HG02870 (cell line): ENCODE measurements at regions not wholly inside any gene's neighbourhood (a gene's known extent, or its start where the extent isn't known, plus 50 kb on each side); places are given as distances from the start of the nearest gene placed in this dataset.
"Not testable (repeated sequence)": the region's sequence is repeated elsewhere in the genome, so short reads cannot be mapped to it uniquely, and the experiment has no call there.

ENCODE experiments used
- ATAC-seq: cut with Tn5 transposase; IDR thresholded peaks from one replicate; pipeline ENCODE4 v1.9.1; 2021; ENCODE audit warnings: mild to moderate bottlenecking, moderate library complexity; ENCODE audit not compliant: unreplicated experiment

- ATAC-seq = no peak
Observed at GRCh38 chr17:53635444-53635843, 187.3 kb upstream of the KIF2B start.

GRCh38 chr17:53633856-53634255 is 188.9 kb upstream of the KIF2B start:
- no peak for ATAC-seq

GRCh38 chr17:53631486-53631885 is 191.2 kb upstream of the KIF2B start:
- ATAC-seq = no peak

- ATAC-seq = no peak
Observed at GRCh38 chr17:53630638-53631037, 192.1 kb upstream of the KIF2B start.

- ATAC-seq = no peak
Observed at GRCh38 chr17:53630115-53630514, 192.6 kb upstream of the KIF2B start.

- ATAC-seq = no peak
Observed at GRCh38 chr17:53629188-53629587, 193.5 kb upstream of the KIF2B start.

GRCh38 chr17:53628011-53628410 is 194.7 kb upstream of the KIF2B start:
- no peak for ATAC-seq

- no peak for ATAC-seq
Observed at GRCh38 chr17:53627511-53627910, 195.2 kb upstream of the KIF2B start.

GRCh38 chr17:53626286-53626685 is 196.4 kb upstream of the KIF2B start:
- no peak for ATAC-seq

GRCh38 chr17:53619025-53619424 is 203.7 kb upstream of the KIF2B start:
- ATAC-seq = no peak

GRCh38 chr17:53608208-53608607 is 214.5 kb upstream of the KIF2B start:
- not testable (repeated sequence) for ATAC-seq

GRCh38 chr17:53607475-53607874 is 215.3 kb upstream of the KIF2B start:
- ATAC-seq = no peak

- ATAC-seq = no peak
Observed at GRCh38 chr17:53588317-53588716, 234.4 kb upstream of the KIF2B start.

- ATAC-seq = no peak
Observed at GRCh38 chr17:53574038-53574437, 248.7 kb upstream of the KIF2B start.

GRCh38 chr17:53571342-53571741 is 251.4 kb upstream of the KIF2B start:
- no peak for ATAC-seq

- no peak for ATAC-seq
Observed at GRCh38 chr17:53570731-53571130, 252.0 kb upstream of the KIF2B start.

- no peak for ATAC-seq
Observed at GRCh38 chr17:53560953-53561352, 261.8 kb upstream of the KIF2B start.

- no peak for ATAC-seq
Observed at GRCh38 chr17:53548252-53548651, 274.5 kb upstream of the KIF2B start.

GRCh38 chr17:53543472-53543871 is 279.3 kb upstream of the KIF2B start:
- ATAC-seq = no peak

- no peak for ATAC-seq
Observed at GRCh38 chr17:53538129-53538617, 284.6 kb upstream of the KIF2B start.

- no peak for ATAC-seq
Observed at GRCh38 chr17:53527473-53527872, 295.3 kb upstream of the KIF2B start.

- ATAC-seq = no peak
Observed at GRCh38 chr17:53525590-53525989, 297.1 kb upstream of the KIF2B start.

- ATAC-seq = no peak
Observed at GRCh38 chr17:53516636-53517035, 306.1 kb upstream of the KIF2B start.

GRCh38 chr17:53499277-53499676 is 323.4 kb upstream of the KIF2B start:
- no peak for ATAC-seq
